Choroid plexus epithelial cell (primary cell): ENCODE measurements at regions not wholly inside any gene's neighbourhood (a gene's known extent, or its start where the extent isn't known, plus 50 kb on each side); places are given as distances from the start of the nearest gene placed in this dataset.

Experiments used
- DNase-seq: peaks from one replicate; pipeline ENCODE4 v3.0.0-alpha.2; 2010; ENCODE audit warnings: low read depth
- H3K4me3 ChIP-seq: 2 replicates; pipeline ENCODE4 v1.5.1; 2011; ENCODE audit warnings: low read depth, mild to moderate bottlenecking, control low read depth, low read length, moderate library complexity
- TF ChIP-seq, protein P1 (sequence below): conservative IDR thresholded peaks from 2 replicates; pipeline ENCODE4 v1.5.1; 2011; ENCODE audit warnings: low read depth, mild to moderate bottlenecking, control low read depth, inconsistent platforms, low read length, moderate library complexity

DNA sequence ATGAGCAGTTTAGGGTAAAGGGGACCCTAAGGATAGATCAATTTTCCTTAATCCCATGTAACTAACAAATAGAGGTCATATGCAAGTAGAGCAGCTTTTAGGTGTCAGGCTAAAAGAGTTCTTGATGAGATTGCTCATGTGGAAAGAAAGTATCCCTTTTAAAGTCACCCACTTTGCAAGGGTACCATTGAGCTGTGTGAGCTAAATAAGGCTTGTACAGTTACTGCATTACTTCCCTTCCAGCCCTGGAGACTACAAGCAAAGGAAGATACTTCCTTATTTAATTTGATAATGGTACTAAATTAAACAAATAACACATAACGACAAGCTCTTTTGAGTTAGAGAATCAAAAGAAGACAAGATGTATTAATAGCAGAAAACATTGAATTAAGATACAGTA is 191.7 kb downstream of the TMX1 start:
- no peak for DNase-seq
- H3K4me3 ChIP-seq: no peak overlapping the region
- TF ChIP-seq, protein P1, sequence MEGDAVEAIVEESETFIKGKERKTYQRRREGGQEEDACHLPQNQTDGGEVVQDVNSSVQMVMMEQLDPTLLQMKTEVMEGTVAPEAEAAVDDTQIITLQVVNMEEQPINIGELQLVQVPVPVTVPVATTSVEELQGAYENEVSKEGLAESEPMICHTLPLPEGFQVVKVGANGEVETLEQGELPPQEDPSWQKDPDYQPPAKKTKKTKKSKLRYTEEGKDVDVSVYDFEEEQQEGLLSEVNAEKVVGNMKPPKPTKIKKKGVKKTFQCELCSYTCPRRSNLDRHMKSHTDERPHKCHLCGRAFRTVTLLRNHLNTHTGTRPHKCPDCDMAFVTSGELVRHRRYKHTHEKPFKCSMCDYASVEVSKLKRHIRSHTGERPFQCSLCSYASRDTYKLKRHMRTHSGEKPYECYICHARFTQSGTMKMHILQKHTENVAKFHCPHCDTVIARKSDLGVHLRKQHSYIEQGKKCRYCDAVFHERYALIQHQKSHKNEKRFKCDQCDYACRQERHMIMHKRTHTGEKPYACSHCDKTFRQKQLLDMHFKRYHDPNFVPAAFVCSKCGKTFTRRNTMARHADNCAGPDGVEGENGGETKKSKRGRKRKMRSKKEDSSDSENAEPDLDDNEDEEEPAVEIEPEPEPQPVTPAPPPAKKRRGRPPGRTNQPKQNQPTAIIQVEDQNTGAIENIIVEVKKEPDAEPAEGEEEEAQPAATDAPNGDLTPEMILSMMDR: no peak

DNA sequence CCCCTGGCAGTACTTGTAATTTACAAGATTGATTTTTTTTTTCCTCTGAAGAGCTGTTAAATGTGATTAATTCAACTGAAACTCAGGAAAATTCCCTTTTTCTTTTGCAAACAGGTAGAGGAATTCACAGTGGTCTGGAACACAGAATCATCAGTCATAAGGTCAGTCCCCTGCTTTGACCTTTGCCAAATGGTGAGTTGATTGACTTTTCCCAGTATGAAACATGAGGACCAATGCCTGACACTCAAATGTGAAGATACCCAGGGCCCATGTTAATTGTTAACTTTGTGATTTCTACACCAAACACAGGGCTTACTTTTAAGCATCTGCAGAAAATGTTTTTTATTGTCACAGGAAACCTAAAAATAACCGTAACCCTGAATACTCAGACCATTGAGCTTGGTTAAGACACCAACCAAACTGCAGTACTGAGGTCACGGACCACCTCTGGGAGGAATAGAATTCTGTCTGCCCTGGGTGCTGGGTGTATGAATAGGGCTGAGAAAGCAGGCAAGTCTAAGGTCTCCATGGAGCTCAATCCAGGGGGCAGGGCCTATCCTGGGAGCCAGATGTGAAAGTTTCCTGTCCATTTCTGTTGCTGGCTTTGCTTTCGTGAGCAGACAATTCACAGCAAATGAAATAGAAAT is 192.4 kb downstream of the TMX1 start:
- TF ChIP-seq, protein P1: no peak
- no peak overlapping the region for H3K4me3 ChIP-seq
- peak; percentile 15 for DNase-seq

DNA sequence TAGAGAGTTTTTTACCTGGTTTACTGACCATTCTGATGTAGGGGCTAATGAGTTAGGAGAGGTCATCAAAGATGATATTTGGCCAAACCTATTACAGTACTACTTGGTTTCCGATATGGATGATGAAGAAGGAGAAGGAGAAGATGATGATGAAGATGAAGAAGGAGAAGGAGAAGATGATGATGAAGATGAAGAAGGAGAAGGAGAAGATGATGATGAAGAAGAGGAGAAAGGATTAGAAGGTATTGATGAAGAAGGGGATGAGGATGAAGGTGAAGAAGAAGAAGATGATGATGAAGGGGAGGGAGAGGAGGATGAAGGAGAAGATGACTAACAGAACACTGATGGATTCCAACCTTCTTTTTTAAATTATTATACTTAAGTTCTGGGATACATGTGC is 196.6 kb downstream of the TMX1 start:
- DNase-seq: no peak
- TF ChIP-seq, protein P1: no peak
- no peak overlapping the region for H3K4me3 ChIP-seq

DNA sequence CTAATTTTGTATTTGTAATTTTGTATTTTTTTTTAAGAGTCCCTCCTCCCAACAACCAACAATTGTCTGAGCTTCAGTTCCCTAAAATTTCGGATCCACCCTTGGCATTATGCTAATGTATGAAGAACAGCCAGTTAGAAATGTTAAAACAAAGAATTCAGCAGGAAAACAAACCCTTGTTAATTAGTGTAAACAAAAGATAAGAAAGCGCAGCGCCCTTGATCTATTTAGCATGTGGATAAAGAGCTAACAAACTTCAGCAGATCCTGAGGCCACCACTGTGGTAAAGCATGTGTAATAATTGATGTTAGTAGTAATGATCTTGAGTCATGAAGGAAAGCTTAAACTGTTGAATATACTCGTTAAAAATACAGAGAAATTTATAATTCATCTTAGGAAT is 199.8 kb downstream of the TMX1 start:
- TF ChIP-seq, protein P1: no peak
- no peak overlapping the region for H3K4me3 ChIP-seq
- no peak for DNase-seq

DNA sequence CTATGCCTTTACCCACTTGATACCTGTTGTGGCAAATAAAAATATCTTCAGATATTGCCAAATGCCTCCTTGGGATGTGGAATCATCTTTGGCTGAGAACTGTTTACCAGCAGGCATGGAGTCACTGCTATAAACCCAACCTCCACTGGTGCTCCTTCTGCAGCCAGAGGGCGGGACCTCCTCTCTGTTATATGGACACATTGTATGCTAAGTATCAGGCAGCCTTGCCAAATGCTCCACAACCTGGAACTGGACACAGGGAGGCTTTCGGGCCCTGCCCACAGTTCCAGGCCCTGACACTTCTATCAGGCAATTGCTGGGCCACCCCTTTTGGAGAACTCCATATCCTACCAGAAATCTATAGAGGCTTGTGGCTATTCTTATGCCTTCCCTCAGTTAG is 201.0 kb downstream of the TMX1 start:
- TF ChIP-seq, protein P1: peak; percentile 5
- DNase-seq: no peak
- no peak overlapping the region for H3K4me3 ChIP-seq

GRCh38 chr14:51442513-51443175 is 202.6 kb downstream of the TMX1 start:
- DNase-seq: peak; percentile 98
- TF ChIP-seq, protein P1: no peak
- no peak overlapping the region for H3K4me3 ChIP-seq
